ENCODE measurements at regions not wholly inside any gene's neighbourhood (a gene's known extent, or its start where the extent isn't known, plus 50 kb on each side); places are given as distances from the start of the nearest gene placed in this dataset.

DNA sequence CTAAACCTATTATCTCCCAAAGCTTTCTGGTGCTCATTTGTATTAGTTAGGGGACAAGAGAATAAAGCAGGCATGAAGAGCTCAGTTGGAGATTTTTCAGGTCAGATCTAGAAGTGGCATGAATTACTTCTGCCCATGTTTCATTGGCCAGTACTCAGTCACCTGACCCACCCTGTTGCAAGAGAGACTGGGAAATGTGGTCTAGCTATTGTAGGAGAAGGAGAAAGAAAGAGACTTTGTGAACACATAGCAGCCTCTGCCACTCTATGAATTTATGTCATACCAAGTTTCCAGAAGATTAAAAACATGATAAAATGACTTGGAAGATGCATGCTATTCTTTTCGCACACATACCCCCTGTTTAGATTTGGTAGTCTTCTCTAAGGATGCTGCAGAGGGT, 302.3 kb upstream of the RUNX1 start:
- H3K4me1 ChIP-seq = no peaks in the 10 kb centered on the region
- no peaks in the 10 kb centered on the region for H3K27me3 ChIP-seq (replicated peaks in 1 of 7)
- no peak overlapping the region for H3K27ac ChIP-seq
- TF ChIP-seq POLR2AphosphoS5 (IDR thresholded peaks at IDR 0.05) (no peak), POLR2A (IDR thresholded peaks at IDR 0.05) (no peak)
- TF ChIP-seq, protein P1, sequence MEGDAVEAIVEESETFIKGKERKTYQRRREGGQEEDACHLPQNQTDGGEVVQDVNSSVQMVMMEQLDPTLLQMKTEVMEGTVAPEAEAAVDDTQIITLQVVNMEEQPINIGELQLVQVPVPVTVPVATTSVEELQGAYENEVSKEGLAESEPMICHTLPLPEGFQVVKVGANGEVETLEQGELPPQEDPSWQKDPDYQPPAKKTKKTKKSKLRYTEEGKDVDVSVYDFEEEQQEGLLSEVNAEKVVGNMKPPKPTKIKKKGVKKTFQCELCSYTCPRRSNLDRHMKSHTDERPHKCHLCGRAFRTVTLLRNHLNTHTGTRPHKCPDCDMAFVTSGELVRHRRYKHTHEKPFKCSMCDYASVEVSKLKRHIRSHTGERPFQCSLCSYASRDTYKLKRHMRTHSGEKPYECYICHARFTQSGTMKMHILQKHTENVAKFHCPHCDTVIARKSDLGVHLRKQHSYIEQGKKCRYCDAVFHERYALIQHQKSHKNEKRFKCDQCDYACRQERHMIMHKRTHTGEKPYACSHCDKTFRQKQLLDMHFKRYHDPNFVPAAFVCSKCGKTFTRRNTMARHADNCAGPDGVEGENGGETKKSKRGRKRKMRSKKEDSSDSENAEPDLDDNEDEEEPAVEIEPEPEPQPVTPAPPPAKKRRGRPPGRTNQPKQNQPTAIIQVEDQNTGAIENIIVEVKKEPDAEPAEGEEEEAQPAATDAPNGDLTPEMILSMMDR (IDR thresholded peaks at IDR 0.05 in 8 of 11, conservative IDR thresholded peaks at IDR 0.05 in 3 of 11) = no peak
- H3K36me3 ChIP-seq = no peaks in the 10 kb centered on the region
- no peak for DNase-seq
- intact Hi-C loops (cut with DNase I; ENCODE audit: low total_unique reads) = no loop called here
- no peak overlapping the region for H3K4me3 ChIP-seq
- H3K9me3 ChIP-seq = no peaks in the 10 kb centered on the region
- 94 to 100% (median 100%) methylated on average over 1 of the region's 1 CpG for WGBS, 5 donors

DNA sequence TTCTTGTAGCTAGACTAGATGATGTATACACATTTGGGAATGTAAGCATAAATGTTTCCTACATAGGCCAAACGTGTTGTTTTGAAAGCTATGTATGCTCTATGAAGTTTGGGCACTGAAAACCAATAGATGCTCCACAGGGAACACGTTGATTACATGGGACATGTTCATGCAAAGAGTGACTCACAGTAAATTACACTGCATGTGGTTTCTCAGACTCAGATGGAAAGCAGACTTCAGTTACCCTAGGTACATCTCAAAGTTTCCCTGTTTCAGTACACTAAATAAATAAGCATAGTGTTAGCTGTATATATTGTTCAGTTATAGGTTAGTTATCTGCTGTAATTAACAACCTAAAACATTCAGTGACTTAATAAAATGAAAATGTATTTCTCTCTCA, 301.9 kb upstream of the RUNX1 start:
- Histone ChIP-seq H3K27me3 (replicated peaks in 1 of 7) (peaks cover 0 to under 1% (median 0%) of the 10 kb centered on the region in 7 donors), H3K36me3 (no peaks in the 10 kb centered on the region), H3K9me3 (no peaks in the 10 kb centered on the region), H3K4me1 (no peaks in the 10 kb centered on the region), H3K4me3 (no peak overlapping the region), H3K27ac (no peak overlapping the region)
- intact Hi-C loops (cut with DNase I; ENCODE audit: low total_unique reads) = no loop called here
- TF ChIP-seq, protein P1 (IDR thresholded peaks at IDR 0.05 in 8 of 11, conservative IDR thresholded peaks at IDR 0.05 in 3 of 11) = no peak
- TF ChIP-seq POLR2AphosphoS5 (IDR thresholded peaks at IDR 0.05) (no peak), POLR2A (IDR thresholded peaks at IDR 0.05) (no peak)
- DNase-seq = no peak
- WGBS, 5 donors = 43 to 84% (median 63%) methylated on average over 2 of the region's 2 CpGs

DNA sequence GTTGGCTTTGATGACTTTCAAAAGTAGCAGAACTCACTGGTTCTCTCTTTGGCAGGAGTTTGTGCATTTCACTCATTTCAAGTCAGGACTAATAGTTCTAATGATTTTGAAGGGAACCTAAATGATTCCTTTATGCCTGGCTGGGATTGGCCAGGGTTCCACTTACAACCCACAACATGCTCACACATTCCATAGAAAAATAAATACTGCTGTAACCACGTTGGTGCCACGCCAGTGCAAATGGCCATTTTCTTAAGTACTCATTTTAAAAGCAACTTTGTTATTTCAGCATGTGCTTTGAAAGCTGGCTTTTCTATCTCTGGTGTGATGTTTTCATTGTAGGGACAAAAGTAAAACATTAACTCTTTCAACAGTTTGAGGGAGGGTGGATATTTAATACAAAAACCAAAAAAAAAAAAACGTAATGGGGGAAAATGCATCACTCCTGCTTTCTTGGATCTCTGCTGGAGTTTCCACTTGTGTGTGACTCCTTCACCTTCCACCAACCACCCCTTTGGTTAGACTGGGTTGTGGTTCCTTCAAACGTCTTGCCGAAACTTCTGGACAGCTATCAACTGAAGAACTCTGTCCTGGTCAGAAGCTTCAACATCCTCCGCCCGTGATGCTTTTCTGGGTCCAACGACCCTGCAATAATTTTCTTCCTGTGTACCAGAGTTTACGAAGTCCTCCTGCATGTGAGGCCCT, 300.4 kb upstream of the RUNX1 start:
- WGBS, 5 donors = 83 to 90% (median 89%) methylated on average over 9 of the region's 9 CpGs
- DNase-seq = no peak

DNA sequence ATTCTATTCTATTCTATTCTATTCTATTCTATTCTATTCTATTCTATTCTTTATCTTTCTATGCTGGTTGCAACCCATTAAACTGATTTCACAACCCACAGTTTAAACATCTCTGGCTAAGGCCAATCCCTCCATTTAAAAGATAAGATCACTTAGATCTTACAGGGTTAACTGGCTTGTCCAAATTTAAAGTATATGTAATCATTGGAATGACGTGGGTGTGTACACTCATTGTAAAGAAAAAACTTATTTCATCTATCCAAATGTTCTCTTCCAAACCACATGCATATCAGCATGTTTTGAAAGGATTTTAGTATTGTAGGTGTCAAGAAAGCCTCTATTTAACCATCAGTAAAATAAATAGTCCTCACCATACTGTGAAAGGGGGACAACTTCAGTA, 299.6 kb upstream of the RUNX1 start:
- no peaks in the 10 kb centered on the region for H3K36me3 ChIP-seq
- no peak overlapping the region for H3K4me3 ChIP-seq
- H3K27me3 ChIP-seq (replicated peaks in 1 of 7) = peaks cover 0 to 9% (median 0%) of the 10 kb centered on the region in 7 donors
- H3K27ac ChIP-seq = no peak overlapping the region
- whole genome bisulfite sequencing, 5 donors = 49 to 76% (median 59%) methylated on average over 1 of the region's 1 CpG
- DNase-seq = no peak
- H3K9me3 ChIP-seq = no peaks in the 10 kb centered on the region
- intact Hi-C loops (cut with DNase I; ENCODE audit: low total_unique reads) = no loop called here
- H3K4me1 ChIP-seq = no peaks in the 10 kb centered on the region
- TF ChIP-seq, protein P1 (IDR thresholded peaks at IDR 0.05 in 8 of 11, conservative IDR thresholded peaks at IDR 0.05 in 3 of 11) = no peak
- TF ChIP-seq POLR2AphosphoS5 (IDR thresholded peaks at IDR 0.05) (no peak), POLR2A (IDR thresholded peaks at IDR 0.05) (no peak)

More for the DNA sequence above, 300.4 kb upstream of the RUNX1 start:
- TF ChIP-seq POLR2AphosphoS5 (IDR thresholded peaks at IDR 0.05) (no peak), POLR2A (IDR thresholded peaks at IDR 0.05) (no peak)
- TF ChIP-seq, protein P1 (IDR thresholded peaks at IDR 0.05 in 8 of 11, conservative IDR thresholded peaks at IDR 0.05 in 3 of 11) = no peak
- H3K9me3 ChIP-seq = no peaks in the 10 kb centered on the region
- H3K4me3 ChIP-seq = no peak overlapping the region
- peaks cover 0 to 9% (median 0%) of the 10 kb centered on the region in 7 donors for H3K27me3 ChIP-seq (replicated peaks in 1 of 7)
- no peak overlapping the region for H3K27ac ChIP-seq
- intact Hi-C loops (cut with DNase I; ENCODE audit: low total_unique reads) = no loop called here
- H3K4me1 ChIP-seq = no peaks in the 10 kb centered on the region
- H3K36me3 ChIP-seq = no peaks in the 10 kb centered on the region

All from spleen (tissue), 11 donors.